ENCODE measurements at regions not wholly inside any gene's neighbourhood (a gene's known extent, or its start where the extent isn't known, plus 50 kb on each side); places are given as distances from the start of the nearest gene placed in this dataset.

- no peaks in the 10 kb centered on the region for H3K36me3 ChIP-seq
- no peak overlapping the region for H3K27ac ChIP-seq (replicated peaks)
- H3K27me3 ChIP-seq (ENCODE audit: low read depth) = no peaks in the 10 kb centered on the region
- no peak for TF ChIP-seq CTCF (IDR thresholded peaks at IDR 0.05; ENCODE audit: borderline replicate concordance)
- DNase-seq = no peak
- H3K4me1 ChIP-seq = no peaks in the 10 kb centered on the region
- no peak overlapping the region for H3K4me3 ChIP-seq
- peaks cover 17% of the 10 kb centered on the region for H3K9me3 ChIP-seq (replicated peaks)
- intact Hi-C loops (cut with micrococcal nuclease) = no loop called here
These were observed 492.5 kb downstream of the NAV3 start for GRCh38 chr12:78323226-78323625.

- Histone ChIP-seq H3K4me1 (no peaks in the 10 kb centered on the region), H3K27ac (replicated peaks) (no peak overlapping the region), H3K27me3 (ENCODE audit: low read depth) (no peaks in the 10 kb centered on the region), H3K36me3 (no peaks in the 10 kb centered on the region), H3K9me3 (replicated peaks) (peaks cover 6% of the 10 kb centered on the region), H3K4me3 (no peak overlapping the region)
- intact Hi-C loops (cut with micrococcal nuclease) = no loop called here
- no peak for DNase-seq
- no peak for TF ChIP-seq CTCF (IDR thresholded peaks at IDR 0.05; ENCODE audit: borderline replicate concordance)
These were observed 493.5 kb downstream of the NAV3 start for GRCh38 chr12:78324234-78324633.

- no peak for TF ChIP-seq CTCF (IDR thresholded peaks at IDR 0.05; ENCODE audit: borderline replicate concordance)
- no peak for DNase-seq
- Histone ChIP-seq H3K4me3 (no peak overlapping the region), H3K27me3 (ENCODE audit: low read depth) (no peaks in the 10 kb centered on the region), H3K4me1 (no peaks in the 10 kb centered on the region), H3K36me3 (no peaks in the 10 kb centered on the region), H3K9me3 (replicated peaks) (no peaks in the 10 kb centered on the region), H3K27ac (replicated peaks) (no peak overlapping the region)
- intact Hi-C loops (cut with micrococcal nuclease) = no loop called here
These were observed 497.8 kb downstream of the NAV3 start for GRCh38 chr12:78328524-78328923.

- Histone ChIP-seq H3K27me3 (ENCODE audit: low read depth) (no peaks in the 10 kb centered on the region), H3K4me1 (no peaks in the 10 kb centered on the region), H3K9me3 (replicated peaks) (no peaks in the 10 kb centered on the region), H3K27ac (replicated peaks) (no peak overlapping the region), H3K4me3 (no peak overlapping the region), H3K36me3 (no peaks in the 10 kb centered on the region)
- DNase-seq = no peak
- intact Hi-C loops (cut with micrococcal nuclease) = no loop called here
- no peak for TF ChIP-seq CTCF (IDR thresholded peaks at IDR 0.05; ENCODE audit: borderline replicate concordance)
These were observed 499.4 kb downstream of the NAV3 start for GRCh38 chr12:78330131-78330530.

GRCh38 chr12:78331181-78331580, 500.5 kb downstream of the NAV3 start:
- Histone ChIP-seq H3K36me3 (no peaks in the 10 kb centered on the region), H3K27ac (replicated peaks) (no peak overlapping the region), H3K4me3 (no peak overlapping the region), H3K4me1 (no peaks in the 10 kb centered on the region), H3K27me3 (ENCODE audit: low read depth) (no peaks in the 10 kb centered on the region), H3K9me3 (replicated peaks) (no peaks in the 10 kb centered on the region)
- intact Hi-C loops (cut with micrococcal nuclease) = no loop called here
- no peak for TF ChIP-seq CTCF (IDR thresholded peaks at IDR 0.05; ENCODE audit: borderline replicate concordance)
- DNase-seq = no peak

GRCh38 chr12:78331753-78332152, 501.1 kb downstream of the NAV3 start:
- H3K36me3 ChIP-seq = no peaks in the 10 kb centered on the region
- H3K9me3 ChIP-seq (replicated peaks) = no peaks in the 10 kb centered on the region
- TF ChIP-seq CTCF (IDR thresholded peaks at IDR 0.05; ENCODE audit: borderline replicate concordance) = no peak
- DNase-seq = no peak
- no peaks in the 10 kb centered on the region for H3K27me3 ChIP-seq (ENCODE audit: low read depth)
- no peaks in the 10 kb centered on the region for H3K4me1 ChIP-seq
- intact Hi-C loops (cut with micrococcal nuclease) = no loop called here
- no peak overlapping the region for H3K27ac ChIP-seq (replicated peaks)
- H3K4me3 ChIP-seq = no peak overlapping the region
